ENCODE measurements at regions not wholly inside any gene's neighbourhood (a gene's known extent, or its start where the extent isn't known, plus 50 kb on each side); places are given as distances from the start of the nearest gene placed in this dataset.

- no CpG with 5 or more reads among the region's 4 CpGs for WGBS (ENCODE audit: extremely low coverage, insufficient coverage, low lambda C conversion rate)
- no peak overlapping the region for H2BK120ac ChIP-seq (ENCODE audit: low read depth, low read length)
Measured at GRCh38 chr7:37538945-37539344, 90.3 kb upstream of the ELMO1 start.

DNA sequence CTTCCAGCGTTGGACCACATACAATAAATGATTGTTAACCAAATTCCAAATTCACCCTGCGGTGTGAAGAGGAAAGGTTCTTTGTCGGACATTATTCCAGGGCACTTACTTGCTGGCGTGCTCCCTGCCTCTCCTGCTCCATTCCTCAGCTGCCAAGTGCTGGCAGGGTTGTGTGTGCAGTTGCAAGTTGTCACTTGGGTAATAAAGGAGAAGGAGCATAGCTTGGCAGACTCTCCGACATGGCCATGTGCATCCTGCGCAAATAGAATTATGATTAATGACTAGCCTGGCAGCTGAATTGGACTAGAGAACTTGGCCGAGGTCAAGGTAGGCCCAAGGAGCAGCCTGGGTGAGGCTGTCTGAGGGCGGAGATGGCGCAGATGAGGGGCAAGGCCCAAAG, 92.3 kb upstream of the ELMO1 start:
- Histone ChIP-seq H3K4ac (ENCODE audit: low read depth, low read length) (no peak overlapping the region), H3K56ac (ENCODE audit: low read length) (no peak overlapping the region), H3K4me2 (ENCODE audit: low read length) (no peak overlapping the region), H3K9ac (ENCODE audit: low read length) (no peak overlapping the region), H3K23ac (ENCODE audit: low read length) (no peak overlapping the region), H2BK15ac (replicated peaks; ENCODE audit: low read depth) (no peak overlapping the region), H2AK5ac (ENCODE audit: low read length) (no peak overlapping the region), H3K27ac (ENCODE audit: low read depth, low read length) (no peak overlapping the region), H3K18ac (ENCODE audit: low read length) (no peak overlapping the region), H2BK120ac (ENCODE audit: low read depth, low read length) (no peak overlapping the region), H3K4me1 (ENCODE audit: control insufficient read depth, low read depth, low read length) (no peaks in the 10 kb centered on the region), H2BK5ac (ENCODE audit: low read length) (no peak overlapping the region), H4K5ac (ENCODE audit: low read length) (no peak overlapping the region), H3K36me3 (ENCODE audit: control insufficient read depth, insufficient read depth, low read length) (no peaks in the 10 kb centered on the region), H4K8ac (ENCODE audit: low read depth, low read length) (no peak overlapping the region), H3K27me3 (ENCODE audit: insufficient read depth, low read length, poor library complexity) (no peaks in the 10 kb centered on the region), H3K79me1 (ENCODE audit: low read length) (no peaks in the 10 kb centered on the region), H3K79me2 (ENCODE audit: control insufficient read depth, insufficient read depth, low read length) (no peaks in the 10 kb centered on the region), H3K4me3 (ENCODE audit: low read length) (no peak overlapping the region)
- no CpG with 5 or more reads among the region's 9 CpGs for WGBS (ENCODE audit: extremely low coverage, insufficient coverage, low lambda C conversion rate)
- DNase-seq, result no peak

More at GRCh38 chr7:37538945-37539344, 90.3 kb upstream of the ELMO1 start:
- Histone ChIP-seq H3K23ac (ENCODE audit: low read length) (no peak overlapping the region), H3K36me3 (ENCODE audit: control insufficient read depth, insufficient read depth, low read length) (no peaks in the 10 kb centered on the region), H3K4me2 (ENCODE audit: low read length) (no peak overlapping the region), H3K9ac (ENCODE audit: low read length) (no peak overlapping the region), H3K4ac (ENCODE audit: low read depth, low read length) (no peak overlapping the region), H2BK5ac (ENCODE audit: low read length) (no peak overlapping the region), H3K79me2 (ENCODE audit: control insufficient read depth, insufficient read depth, low read length) (no peaks in the 10 kb centered on the region), H3K79me1 (ENCODE audit: low read length) (no peaks in the 10 kb centered on the region), H2BK15ac (replicated peaks; ENCODE audit: low read depth) (no peak overlapping the region), H3K4me3 (ENCODE audit: low read length) (no peak overlapping the region), H2AK5ac (ENCODE audit: low read length) (no peak overlapping the region), H3K27me3 (ENCODE audit: insufficient read depth, low read length, poor library complexity) (no peaks in the 10 kb centered on the region), H3K18ac (ENCODE audit: low read length) (no peak overlapping the region), H3K56ac (ENCODE audit: low read length) (no peak overlapping the region), H4K5ac (ENCODE audit: low read length) (no peak overlapping the region), H3K27ac (ENCODE audit: low read depth, low read length) (no peak overlapping the region), H4K8ac (ENCODE audit: low read depth, low read length) (no peak overlapping the region), H3K4me1 (ENCODE audit: control insufficient read depth, low read depth, low read length) (peaks cover 3% of the 10 kb centered on the region)
- no peak for DNase-seq

DNA sequence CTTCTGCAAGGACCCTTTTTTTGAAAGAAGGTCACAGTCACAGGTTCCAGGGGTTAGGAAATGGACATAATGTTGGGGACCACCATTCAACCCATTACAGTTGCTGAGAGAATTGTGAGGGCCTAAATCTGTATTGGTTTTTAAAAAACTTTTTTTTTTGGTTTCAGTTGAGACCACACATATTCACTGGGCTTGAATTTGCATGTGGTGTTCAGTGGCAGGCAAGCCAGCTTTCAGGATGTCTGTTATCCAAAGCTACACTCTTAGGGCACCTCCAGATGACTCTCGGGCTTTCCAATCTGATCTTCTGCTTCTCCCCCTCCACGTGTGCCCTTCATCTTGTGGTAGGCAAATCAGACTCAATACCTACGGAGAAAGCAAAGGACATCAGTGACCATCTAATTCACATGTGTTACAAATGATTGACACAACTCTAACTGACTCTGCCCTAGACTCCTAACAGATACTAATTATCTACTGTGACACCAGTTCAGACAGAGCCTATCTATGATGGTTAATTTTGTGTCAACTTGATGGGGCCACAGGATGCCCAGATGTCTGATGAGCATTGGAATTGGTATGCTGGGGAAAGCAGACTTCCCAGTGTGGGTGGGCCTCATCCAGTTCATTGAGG, 93.3 kb upstream of the ELMO1 start:
- Histone ChIP-seq H3K27ac (ENCODE audit: low read depth, low read length) (no peak overlapping the region), H3K36me3 (ENCODE audit: control insufficient read depth, insufficient read depth, low read length) (no peaks in the 10 kb centered on the region), H3K56ac (ENCODE audit: low read length) (no peak overlapping the region), H3K9ac (ENCODE audit: low read length) (no peak overlapping the region), H4K5ac (ENCODE audit: low read length) (no peak overlapping the region), H3K4me2 (ENCODE audit: low read length) (no peak overlapping the region), H3K79me2 (ENCODE audit: control insufficient read depth, insufficient read depth, low read length) (no peaks in the 10 kb centered on the region), H3K4me1 (ENCODE audit: control insufficient read depth, low read depth, low read length) (peaks cover 2% of the 10 kb centered on the region), H2BK15ac (replicated peaks; ENCODE audit: low read depth) (no peak overlapping the region), H3K79me1 (ENCODE audit: low read length) (no peaks in the 10 kb centered on the region), H4K8ac (ENCODE audit: low read depth, low read length) (no peak overlapping the region), H3K23ac (ENCODE audit: low read length) (no peak overlapping the region), H3K4me3 (ENCODE audit: low read length) (no peak overlapping the region), H2AK5ac (ENCODE audit: low read length) (no peak overlapping the region), H2BK5ac (ENCODE audit: low read length) (no peak overlapping the region), H3K18ac (ENCODE audit: low read length) (no peak overlapping the region), H3K27me3 (ENCODE audit: insufficient read depth, low read length, poor library complexity) (no peaks in the 10 kb centered on the region), H3K4ac (ENCODE audit: low read depth, low read length) (no peak overlapping the region), H2BK120ac (ENCODE audit: low read depth, low read length) (no peak overlapping the region)
- DNase-seq, result no peak
- WGBS (ENCODE audit: extremely low coverage, insufficient coverage, low lambda C conversion rate), result no CpG with 5 or more reads among the region's 3 CpGs

GRCh38 chr7:37545619-37546534, 97.2 kb upstream of the ELMO1 start:
- H4K5ac ChIP-seq (ENCODE audit: low read length), result no peak overlapping the region
- no peak overlapping the region for H2BK120ac ChIP-seq (ENCODE audit: low read depth, low read length)
- no peaks in the 10 kb centered on the region for H3K79me2 ChIP-seq (ENCODE audit: control insufficient read depth, insufficient read depth, low read length)
- H3K27me3 ChIP-seq (ENCODE audit: insufficient read depth, low read length, poor library complexity), result no peaks in the 10 kb centered on the region
- no peak overlapping the region for H4K8ac ChIP-seq (ENCODE audit: low read depth, low read length)
- H3K79me1 ChIP-seq (ENCODE audit: low read length), result no peaks in the 10 kb centered on the region
- H2AK5ac ChIP-seq (ENCODE audit: low read length), result no peak overlapping the region
- H3K4me2 ChIP-seq (ENCODE audit: low read length), result no peak overlapping the region
- DNase-seq, result no peak
- H2BK15ac ChIP-seq (replicated peaks; ENCODE audit: low read depth), result no peak overlapping the region
- no peaks in the 10 kb centered on the region for H3K36me3 ChIP-seq (ENCODE audit: control insufficient read depth, insufficient read depth, low read length)
- H2BK5ac ChIP-seq (ENCODE audit: low read length), result no peak overlapping the region
- no peak overlapping the region for H3K27ac ChIP-seq (ENCODE audit: low read depth, low read length)
- no peak overlapping the region for H3K9ac ChIP-seq (ENCODE audit: low read length)
- no peak overlapping the region for H3K56ac ChIP-seq (ENCODE audit: low read length)
- WGBS (ENCODE audit: extremely low coverage, insufficient coverage, low lambda C conversion rate), result no CpG with 5 or more reads among the region's 7 CpGs
- H3K18ac ChIP-seq (ENCODE audit: low read length), result no peak overlapping the region
- no peak overlapping the region for H3K4me3 ChIP-seq (ENCODE audit: low read length)
- H3K23ac ChIP-seq (ENCODE audit: low read length), result no peak overlapping the region
- H3K4ac ChIP-seq (ENCODE audit: low read depth, low read length), result no peak overlapping the region
- H3K4me1 ChIP-seq (ENCODE audit: control insufficient read depth, low read depth, low read length), result peaks cover 9% of the 10 kb centered on the region

DNA sequence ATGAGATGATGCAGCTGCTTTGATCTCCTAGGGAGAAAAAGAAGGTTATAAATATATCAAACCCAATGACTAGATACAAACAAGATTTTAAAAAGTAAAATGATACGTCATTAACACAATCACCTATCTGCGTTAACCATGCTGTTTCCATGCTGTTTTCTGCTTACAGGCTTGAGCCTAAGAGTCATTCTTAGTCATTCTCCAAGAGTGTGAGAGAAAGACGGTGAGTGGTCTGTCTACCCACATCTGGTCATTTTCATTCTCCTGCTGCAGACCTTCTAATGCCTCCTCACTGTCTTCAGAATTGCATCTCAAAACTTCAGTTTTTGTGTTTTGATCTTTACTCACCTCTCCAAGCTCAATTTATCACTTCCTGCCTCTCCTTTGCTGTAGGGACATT, 98.0 kb upstream of the ELMO1 start:
- no peak overlapping the region for H2BK5ac ChIP-seq (ENCODE audit: low read length)
- H3K79me2 ChIP-seq (ENCODE audit: control insufficient read depth, insufficient read depth, low read length), result no peaks in the 10 kb centered on the region
- H4K5ac ChIP-seq (ENCODE audit: low read length), result no peak overlapping the region
- no peak overlapping the region for H3K4me3 ChIP-seq (ENCODE audit: low read length)
- no peak overlapping the region for H2AK5ac ChIP-seq (ENCODE audit: low read length)
- no peak overlapping the region for H3K27ac ChIP-seq (ENCODE audit: low read depth, low read length)
- no peaks in the 10 kb centered on the region for H3K27me3 ChIP-seq (ENCODE audit: insufficient read depth, low read length, poor library complexity)
- no peak overlapping the region for H2BK15ac ChIP-seq (replicated peaks; ENCODE audit: low read depth)
- H3K18ac ChIP-seq (ENCODE audit: low read length), result no peak overlapping the region
- no peaks in the 10 kb centered on the region for H3K36me3 ChIP-seq (ENCODE audit: control insufficient read depth, insufficient read depth, low read length)
- no peaks in the 10 kb centered on the region for H3K79me1 ChIP-seq (ENCODE audit: low read length)
- H3K4ac ChIP-seq (ENCODE audit: low read depth, low read length), result no peak overlapping the region
- H4K8ac ChIP-seq (ENCODE audit: low read depth, low read length), result no peak overlapping the region
- H3K9ac ChIP-seq (ENCODE audit: low read length), result no peak overlapping the region
- H3K4me1 ChIP-seq (ENCODE audit: control insufficient read depth, low read depth, low read length), result peaks cover 9% of the 10 kb centered on the region
- H2BK120ac ChIP-seq (ENCODE audit: low read depth, low read length), result no peak overlapping the region
- H3K56ac ChIP-seq (ENCODE audit: low read length), result no peak overlapping the region
- no peak overlapping the region for H3K23ac ChIP-seq (ENCODE audit: low read length)
- WGBS (ENCODE audit: extremely low coverage, insufficient coverage, low lambda C conversion rate), result no CpG with 5 or more reads among the region's 3 CpGs
- DNase-seq, result no peak
- no peak overlapping the region for H3K4me2 ChIP-seq (ENCODE audit: low read length)

All from mesendoderm (in vitro differentiated cells).